ENCODE measurements at regions not wholly inside any gene's neighbourhood (a gene's known extent, or its start where the extent isn't known, plus 50 kb on each side); places are given as distances from the start of the nearest gene placed in this dataset.
"Not testable (repeated sequence)": the region's sequence is repeated elsewhere in the genome, so short reads cannot be mapped to it uniquely, and the experiment has no call there.

DNA sequence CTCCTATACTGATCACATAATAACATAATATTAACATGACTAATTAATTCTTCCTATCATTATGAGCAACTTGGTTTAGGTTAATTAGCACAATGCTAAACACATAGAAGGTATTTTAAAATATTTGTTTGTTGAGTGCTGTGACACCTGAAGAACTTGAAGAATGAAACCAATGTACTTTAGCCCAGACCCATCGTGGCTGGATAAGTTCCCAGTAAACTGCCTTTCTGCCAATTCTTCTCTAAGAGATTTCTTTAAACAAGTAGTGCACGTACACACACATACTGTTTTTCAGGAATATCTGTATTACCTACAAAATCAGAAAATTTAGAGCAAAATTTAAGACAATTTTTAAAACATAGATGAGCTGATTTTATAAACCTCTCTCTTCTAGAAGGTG is 207.4 kb upstream of the SSTR1 start:
- no peak for DNase-seq

DNA sequence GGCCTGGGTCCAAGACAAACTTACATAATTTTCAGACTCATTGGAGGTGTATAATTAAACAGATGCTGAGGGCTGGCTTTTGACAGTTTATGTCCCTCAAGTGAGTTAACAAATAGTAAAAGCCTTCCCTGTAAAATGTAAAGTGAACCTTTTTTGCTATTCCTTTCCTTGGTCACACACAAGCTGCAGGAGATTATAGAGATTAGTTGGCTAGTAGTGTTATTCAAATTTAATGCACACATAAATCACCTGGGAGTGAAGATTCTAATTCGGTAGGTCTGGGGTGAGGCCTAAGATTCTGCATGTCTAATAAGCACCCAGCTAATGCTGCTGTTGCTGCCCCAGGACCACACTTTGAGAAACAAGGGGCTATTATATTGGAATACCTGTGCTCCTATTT is 206.2 kb upstream of the SSTR1 start:
- DNase-seq = no peak

DNA sequence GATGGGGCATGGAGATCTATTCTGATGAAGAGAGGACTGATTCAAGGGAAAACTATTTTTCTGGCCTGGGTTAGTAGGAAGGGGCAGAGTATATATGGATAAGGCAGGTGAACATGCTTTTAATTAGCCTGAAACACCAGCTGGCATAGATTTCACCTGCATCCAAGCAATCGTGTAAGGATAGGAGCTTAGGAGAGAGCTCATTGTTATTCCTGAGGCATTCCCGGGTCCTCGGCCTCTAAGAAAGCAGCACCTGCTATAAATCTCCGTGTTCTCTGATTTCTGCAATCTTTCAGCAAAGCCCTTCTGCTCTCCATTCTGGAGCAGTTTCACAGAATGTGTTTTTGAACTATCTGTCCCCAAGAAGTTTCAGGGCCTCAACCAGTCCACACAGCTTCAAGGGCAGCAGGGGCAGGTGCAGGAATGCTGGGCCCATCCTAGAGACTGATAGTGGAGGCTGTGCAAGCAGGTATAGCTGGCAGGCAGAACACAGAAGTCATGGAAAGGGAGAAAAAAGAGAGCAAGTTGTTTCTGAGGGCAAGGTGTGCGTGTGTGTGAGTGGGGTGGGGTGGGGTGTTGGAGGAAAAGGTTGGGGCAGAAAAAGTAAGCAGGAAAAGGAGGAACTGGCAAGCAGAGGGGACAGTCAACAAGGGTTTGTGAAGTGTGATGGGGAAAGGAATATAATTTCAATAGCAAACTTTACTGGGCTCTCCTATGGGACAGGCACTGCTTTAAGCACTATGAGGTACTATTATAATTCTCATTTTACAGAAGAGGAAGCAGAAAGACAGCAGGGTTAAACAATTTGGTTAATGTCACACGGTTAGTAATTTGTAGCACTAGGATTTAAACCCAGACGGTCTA is 203.7 kb upstream of the SSTR1 start:
- no peak for DNase-seq

DNA sequence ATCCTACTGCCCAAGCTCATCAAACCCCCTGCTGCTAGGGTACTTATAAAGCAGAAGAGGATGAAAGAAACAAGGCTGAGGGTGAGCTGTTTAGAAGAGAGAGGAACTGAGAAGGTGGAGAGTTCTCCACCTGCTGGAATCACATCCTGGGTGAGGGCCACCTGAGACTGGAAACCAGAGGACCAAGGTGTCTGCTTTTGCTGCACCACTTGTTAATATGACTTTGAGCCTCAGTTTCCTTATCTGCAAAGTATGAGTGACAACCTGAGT is 203.2 kb upstream of the SSTR1 start:
- DNase-seq = no peak

DNA sequence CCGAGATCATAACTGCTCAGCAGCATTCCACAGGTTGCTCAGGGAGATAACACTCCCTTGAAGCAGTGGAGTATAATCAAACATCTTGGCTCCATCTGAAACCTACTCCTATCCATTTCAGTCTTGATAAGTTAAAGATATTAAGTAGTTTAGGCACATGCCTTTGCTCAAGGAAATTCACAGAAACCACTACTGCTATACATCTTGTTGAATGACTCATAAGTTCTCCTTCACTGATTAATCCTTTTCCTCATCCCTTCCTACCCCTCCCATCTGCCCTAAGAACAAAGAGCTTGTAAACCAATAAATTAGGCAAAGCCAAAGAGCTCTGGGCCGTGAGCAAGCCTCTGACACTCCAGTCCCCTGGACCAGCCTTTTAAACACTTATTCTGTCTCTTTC is 196.5 kb upstream of the SSTR1 start:
- DNase-seq = not testable (repeated sequence)

DNA sequence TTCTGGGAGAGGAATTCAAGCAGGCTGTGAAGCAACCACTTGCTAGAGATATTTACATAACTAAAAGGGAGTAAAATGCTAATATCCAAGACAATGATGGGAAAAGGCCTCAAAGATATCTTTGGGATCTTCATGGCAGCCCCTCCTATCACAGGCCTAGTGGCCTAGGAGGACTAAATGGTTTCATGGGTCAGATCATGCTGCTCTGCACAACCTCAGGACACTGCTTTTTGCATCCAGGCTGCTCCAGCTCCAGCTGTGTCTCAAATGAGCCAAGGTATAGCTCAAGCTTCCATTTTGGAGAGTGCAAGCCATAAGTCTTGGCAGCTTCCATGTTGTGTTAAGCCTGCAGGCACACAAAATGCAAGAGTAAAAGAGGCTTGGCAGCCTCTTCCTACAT is 195.6 kb upstream of the SSTR1 start:
- no peak for DNase-seq

DNA sequence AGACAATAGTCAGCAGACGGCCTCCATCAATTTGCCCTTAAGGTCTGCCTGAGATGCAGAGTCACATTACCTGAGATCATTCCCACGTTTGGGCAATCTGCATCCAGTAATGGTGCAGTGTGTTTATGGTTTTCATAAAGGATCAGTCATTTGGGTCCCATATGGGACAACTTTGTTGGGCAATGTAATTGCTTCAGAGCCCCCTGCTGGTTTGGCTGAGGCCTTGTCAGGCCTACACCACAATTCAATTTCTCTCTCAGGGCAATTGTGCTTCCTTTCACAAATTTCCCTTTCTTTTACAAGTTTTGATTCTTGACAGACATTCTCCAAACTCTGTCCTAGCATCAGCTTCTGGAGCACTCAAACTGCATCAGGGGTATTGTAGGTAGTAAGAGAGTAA is 191.2 kb upstream of the SSTR1 start:
- no peak for DNase-seq

DNA sequence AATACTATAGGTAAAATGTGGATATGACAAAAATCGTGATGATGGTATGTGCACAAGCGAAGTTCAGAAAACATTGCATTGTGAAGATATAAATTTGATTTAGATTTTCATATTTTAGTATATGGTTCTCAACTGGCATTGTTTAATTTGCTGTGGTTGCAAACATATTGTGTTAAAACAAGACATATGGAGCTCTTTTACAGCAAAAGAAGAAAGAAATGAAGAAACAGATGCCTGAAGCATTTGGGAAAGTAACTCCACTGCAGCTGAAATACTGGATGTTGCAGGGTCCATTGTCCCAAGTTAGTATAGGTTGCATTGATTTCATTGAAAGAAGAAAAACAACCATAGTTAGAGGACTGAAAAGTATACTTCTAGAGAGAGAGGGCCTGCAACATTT is 185.8 kb upstream of the SSTR1 start:
- no peak for DNase-seq

DNA sequence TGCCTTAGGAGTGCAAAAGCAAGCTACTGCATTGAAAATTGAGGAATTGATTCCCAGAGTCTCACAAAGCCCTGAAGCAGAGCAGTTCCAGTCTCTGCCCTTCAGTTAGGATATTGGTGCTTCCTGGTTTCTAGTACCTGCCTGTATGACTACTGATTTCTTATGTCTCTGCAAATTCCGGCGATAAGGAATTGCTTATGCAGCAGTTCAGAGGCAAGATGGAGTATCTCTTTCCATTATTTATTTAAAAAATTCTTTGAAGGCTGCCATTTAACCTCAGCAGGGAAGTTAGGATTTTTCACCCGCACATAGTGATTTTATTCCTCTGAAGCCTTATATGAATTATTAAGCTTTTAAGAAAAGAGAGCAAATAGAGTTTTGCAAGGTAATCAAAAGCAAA is 184.9 kb upstream of the SSTR1 start:
- no peak for DNase-seq

DNA sequence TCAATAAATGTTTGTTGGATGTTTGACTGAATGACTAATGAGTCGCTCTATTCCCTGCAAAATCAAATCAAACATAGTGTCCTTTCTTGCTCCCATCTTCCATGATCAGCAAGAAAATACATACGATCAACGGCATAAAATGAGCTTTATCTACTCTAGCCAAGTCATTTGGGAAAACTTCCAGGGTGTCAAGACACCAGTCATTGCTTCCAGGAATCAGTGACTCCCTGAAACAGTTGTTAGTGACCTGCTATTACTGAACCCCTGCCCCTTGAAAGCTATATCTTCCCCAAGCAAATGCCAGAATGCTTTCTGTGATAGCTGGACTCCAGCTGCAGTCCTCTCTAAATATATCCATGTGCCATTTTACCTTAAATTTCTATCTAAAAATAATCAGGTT is 169.5 kb upstream of the SSTR1 start:
- no peak for DNase-seq

DNA sequence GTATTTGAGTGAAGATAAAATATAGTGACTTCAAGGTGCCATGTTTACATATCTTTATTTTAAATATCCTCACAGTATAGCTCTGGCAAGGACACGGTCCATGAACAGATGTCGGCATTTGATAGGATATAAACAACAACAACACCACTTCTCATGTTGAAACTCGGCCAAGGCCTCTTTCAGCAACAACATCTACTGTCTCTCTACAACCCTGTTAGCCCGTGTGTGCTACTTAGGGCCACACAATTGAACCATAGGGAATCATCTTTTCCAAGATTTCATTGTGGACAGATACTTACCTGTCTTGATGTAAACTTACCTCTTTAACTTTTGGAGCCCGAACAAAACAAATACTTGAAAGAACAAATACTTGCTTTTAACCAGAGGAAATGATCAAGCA is 168.7 kb upstream of the SSTR1 start:
- DNase-seq = no peak

DNA sequence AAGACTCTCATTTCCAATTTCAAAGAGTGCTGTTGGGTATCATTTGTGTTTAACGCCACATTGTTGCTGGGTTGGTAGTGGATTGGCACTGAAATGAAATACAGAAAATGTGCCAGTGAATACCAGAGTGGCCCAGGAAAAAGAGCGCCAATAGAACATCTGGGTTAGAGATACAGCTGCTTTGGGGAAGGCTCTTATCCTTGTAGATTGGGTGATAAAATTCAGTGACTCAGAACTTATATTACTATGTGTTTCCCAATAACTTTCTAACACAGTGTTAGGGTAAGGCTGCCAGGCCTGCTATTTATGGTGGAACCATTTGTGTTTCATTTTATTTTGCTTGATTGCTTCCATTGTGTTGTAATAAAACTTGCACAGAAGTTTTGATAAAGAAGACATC is 168.2 kb upstream of the SSTR1 start:
- no peak for DNase-seq

DNA sequence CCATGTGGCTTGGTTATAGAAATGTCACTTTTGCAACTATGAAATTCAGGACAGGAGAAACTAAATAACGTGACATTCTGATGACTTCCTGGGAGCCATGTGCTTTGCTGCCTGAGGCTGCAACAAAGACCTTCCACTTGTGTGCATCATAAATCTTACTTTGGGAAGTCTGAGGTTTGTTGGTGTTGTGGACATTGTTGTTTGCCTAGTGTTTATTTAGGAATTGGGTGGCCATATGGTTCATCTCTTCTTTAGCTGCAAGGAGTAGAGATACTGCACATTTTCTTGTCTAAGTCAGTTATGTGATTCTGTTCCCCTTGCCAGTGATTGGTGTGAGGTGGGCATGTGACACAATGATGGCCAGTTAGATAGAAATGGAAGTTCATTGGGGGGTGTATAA is 167.3 kb upstream of the SSTR1 start:
- no peak for DNase-seq

DNA sequence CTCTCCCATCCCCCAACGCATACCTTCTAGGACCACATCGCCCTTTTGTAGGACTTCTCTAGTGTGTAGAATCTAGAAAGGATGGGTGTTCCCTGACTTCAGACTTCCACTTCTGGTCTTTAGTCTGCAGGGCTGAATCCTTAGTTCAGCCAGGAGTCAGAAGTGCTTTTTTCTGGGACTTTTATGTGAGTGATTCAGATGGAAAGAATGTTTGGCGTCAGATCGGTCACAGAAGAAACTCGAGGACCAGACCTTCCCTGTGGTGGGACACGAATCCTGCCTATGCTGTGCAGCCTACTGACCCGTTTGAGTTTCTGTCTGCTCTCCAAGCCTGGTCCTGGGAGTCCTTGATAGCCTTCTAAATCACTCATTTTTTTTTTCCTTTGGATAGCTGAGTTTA is 165.4 kb upstream of the SSTR1 start:
- DNase-seq = no peak

DNA sequence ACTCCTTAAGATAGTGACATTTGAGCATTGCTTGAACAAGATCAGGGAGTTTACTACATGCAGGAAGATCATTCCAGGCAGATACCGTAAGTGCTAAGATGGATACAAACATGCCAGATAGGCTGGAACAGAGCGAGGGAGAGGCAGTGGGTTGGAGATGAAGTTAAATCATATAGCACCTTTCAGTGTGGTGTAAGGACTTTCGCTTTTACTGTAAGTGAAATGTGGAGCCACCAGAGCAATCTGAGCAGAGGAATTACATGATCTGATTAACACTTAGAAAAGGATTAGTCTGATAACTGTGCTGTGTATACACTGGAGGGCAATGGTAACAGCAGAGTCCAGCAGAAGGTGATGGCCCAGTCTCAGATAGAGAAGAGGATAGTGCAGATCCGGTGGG is 163.0 kb upstream of the SSTR1 start:
- no peak for DNase-seq

DNA sequence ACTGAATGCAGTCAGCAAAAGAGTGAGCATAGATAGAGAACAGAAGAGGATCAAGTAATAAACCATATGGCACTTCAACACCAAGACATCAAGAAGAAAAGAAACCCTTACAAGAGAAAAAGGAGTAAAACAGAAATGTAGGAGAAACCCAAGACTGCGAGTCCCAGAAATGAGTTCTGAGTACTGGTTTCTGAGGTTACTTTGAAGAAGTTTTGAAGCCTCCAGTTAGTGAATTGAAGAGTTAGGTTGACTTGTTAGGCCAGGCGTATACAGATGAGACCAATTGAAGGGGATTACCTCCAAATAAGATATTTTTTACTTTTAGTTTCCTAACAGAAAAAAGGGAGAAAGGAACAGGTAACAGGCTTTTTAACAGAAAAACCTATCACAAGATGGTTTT is 162.2 kb upstream of the SSTR1 start:
- DNase-seq = no peak

DNA sequence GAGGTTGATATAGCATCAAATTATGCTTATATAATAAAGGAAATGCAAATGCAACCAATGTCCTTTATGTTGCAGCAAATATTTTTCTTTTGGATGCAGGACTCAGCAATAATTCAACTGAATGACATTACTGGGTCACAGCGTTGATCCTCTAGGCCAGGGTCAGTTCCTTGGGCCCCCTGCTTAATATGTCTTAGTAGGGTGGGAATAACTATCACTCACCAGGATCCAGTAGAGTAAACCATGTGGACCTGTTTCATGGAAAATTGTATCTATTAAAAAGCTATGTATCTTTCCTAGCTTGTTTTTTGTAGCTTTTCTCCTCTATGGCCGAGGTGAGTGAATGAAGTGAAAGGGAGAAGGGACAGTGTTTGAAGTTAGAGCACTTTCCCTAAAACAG is 161.5 kb upstream of the SSTR1 start:
- no peak for DNase-seq

DNA sequence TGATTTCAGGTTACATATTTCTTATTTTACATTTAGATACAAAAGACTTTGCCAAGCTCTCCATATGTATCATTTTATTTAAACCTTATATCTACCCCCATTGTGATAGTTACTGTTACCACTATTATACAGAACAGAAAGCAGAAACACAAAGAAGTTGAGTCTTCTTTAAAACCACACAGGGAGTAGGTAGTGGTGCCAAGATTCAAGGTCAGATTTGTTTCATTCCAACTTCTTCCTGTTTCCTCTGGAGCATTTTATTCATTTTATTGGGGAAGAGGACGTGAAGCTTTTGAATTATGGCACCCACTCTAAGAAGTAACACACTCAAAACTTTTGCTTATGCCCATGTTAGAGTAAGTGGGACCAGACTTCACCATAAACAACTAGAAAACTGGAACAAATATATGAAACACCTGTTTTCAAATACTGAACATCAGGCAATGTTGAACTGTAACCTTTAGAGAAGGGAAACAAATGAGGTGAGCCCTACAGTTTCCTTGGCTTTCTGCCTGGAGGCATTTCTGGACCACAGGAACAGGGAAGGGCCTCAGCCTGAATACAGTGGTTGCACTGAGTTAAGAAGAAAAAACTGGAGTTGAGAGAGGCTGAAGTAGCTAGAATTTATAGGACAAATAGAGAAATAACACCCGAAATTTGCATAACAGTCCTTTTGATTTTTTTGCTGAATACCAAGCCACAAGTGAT is 160.4 kb upstream of the SSTR1 start:
- DNase-seq = no peak

DNA sequence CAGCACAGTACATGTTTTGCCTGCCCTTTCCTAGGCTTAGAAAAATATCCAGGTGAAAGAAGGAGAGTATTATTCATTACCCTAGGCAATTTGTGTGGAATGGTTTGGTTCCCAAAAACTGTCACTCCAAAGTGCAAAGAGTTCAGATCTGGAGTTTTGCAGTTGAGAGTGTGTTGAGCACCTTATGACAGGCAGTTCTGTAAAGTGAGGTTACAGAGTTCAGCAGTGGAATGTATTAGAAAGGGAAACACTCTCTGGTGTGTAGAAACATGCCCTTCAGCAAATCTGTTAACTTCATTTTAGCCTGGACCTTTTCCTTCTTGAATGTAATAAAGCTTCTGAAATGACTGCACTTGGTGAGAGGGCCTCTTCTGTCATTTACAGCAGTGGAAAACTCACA is 154.0 kb upstream of the SSTR1 start:
- no peak for DNase-seq

DNA sequence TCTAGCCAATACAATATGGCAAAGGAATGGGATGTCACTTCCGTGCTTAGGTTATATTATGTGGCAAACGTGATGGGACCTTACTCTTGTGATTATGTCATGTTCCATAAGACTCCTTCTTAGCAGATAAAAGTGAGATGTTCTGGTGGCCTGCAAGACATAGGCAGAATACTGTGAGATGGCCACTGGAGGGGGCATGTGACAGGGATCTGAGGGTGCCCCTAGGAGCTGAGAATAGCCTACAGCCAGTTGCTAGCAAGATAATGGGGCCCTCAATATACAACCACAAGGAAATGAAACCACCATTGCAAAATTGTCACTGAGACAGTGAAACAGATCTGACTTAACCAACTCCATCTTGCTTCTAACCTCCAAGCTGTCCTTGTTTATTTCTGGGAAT is 151.4 kb upstream of the SSTR1 start:
- peak; percentile 3 to 47 for DNase-seq

DNA sequence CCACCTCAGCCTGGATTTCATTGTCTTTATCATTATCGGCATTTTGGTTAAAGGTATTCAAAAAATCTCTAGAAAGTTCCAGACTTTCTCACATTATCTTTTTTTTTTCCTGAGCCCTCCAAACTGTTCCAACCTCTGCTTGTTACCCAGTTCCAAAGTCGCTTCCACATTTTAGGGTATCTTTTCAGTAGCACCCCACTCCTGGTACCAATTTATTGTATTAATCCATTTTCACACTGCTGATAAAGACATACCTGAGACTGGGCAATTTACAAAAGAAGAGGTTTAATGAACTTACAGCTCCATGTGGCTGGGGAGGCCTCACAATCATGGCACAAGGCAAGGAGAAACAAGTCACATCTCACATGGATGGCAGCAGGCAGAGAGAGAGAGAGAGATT is 145.5 kb upstream of the SSTR1 start:
- not testable (repeated sequence) for DNase-seq

DNA sequence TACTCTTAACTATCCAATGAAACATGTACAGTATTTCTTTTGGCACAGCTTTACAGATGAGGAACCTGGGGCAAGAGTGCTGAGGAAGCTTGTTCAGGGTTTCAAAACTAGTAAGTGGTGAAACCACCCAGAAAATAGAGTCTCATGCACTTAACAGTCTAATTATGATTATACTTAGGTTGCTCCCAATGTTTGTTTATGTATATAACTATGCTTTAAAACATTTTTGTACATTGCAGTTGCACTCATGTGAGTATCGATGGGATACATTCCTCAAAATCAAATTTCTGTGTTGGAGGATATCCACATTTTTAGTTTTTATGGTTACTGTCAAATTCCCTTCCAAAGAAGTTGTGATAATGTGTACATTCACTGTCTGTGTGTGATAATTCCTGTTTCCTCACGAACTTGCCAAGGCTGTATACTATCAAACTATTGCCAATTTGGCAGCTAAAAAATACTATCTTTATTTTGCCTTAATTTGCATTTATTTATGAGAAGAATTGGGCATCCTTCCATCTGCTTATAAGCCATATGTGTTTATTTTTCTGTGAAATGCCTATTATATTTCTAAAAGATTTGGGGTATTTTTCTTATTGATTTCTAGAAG is 143.9 kb upstream of the SSTR1 start:
- DNase-seq = no peak

DNA sequence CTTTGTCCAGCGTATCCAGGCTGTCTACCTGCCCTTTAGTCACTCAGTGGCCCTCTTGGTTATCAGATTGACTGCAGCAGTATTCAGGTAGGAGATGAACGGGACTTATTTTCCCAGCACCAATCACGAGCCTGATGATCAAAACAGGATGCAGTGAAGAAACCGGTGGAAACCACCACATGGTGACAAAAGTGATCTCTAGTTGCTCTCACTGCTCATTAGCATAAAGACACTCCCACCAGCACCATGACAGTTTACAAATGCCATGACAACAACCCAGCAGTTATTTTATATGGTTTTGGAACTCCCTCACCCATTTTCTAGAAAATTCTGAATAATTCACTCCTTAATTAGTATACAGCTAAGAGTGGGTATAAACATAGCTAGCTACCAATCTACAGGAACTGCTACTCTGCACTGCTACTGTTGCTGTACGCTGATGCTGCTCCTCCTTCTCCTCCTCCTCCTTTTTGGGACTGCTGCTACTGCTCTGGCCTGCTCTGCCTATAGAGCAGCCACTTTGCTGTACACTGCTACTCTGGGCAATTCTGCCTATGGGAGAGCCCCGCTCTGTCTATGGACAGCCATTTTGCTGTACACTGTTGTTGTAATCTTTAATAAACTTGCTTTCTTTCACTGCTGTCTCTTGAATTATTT is 142.5 kb upstream of the SSTR1 start:
- peak; percentile 78 to 93 for DNase-seq

DNA sequence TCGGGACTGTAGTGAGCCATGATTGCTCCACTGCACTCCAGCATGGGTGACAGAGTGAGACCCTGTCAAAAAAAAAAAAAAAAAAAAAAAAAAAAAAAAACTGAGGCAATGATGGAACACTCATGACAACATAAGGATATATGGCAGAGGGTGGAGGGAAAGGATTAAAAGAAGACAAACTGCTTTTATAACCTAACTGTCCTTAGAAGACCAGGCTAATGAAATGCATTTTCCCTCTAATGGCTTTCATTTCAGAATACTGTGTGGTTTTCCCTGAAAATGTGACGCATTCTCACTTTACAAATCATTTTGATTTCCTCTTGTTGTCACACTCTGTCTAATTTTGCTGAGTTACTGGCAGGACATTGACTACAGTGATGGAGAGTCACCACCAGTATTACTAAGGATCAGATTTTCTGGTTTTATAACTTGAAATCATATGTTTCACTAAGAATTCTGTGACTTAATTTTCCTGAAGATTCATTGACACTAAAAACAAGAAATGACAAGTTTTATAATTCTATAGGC is 137.6 kb upstream of the SSTR1 start:
- DNase-seq = peak in 1 of 2 donors; percentile 55

Data from CD4-positive, alpha-beta T cell treated with Interferon alpha-2 for 1 hour (primary cell).